Upper lobe of left lung (tissue), 4 donors: ENCODE measurements at regions not wholly inside any gene's neighbourhood (a gene's known extent, or its start where the extent isn't known, plus 50 kb on each side); places are given as distances from the start of the nearest gene placed in this dataset.

Source experiments
- CTCF ChIP-seq, 6 experiments: fragments of 450-650 bp in 4 of 6; fragments of 200-600 bp in 2 of 6; sonication (generic) in 2 of 6; IDR thresholded peaks; one replicate each; pipeline ENCODE4 v1.5.1; 2016 to 2019; ENCODE audit warnings: antibody characterized with exemption in 6 of 6
- EP300 ChIP-seq, 4 donors: sonication (generic); formaldehyde crosslinking; IDR thresholded peaks; one replicate each; pipeline ENCODE4 v1.5.1; 2017; ENCODE audit warnings: antibody characterized with exemption in 4 of 4, control low read depth in 2 of 4
- POLR2A ChIP-seq, 4 donors: fragments of 450-650 bp; IDR thresholded peaks; one replicate each; pipeline ENCODE4 v1.5.1; 2016 to 2017; ENCODE audit warnings: antibody characterized with exemption in 4 of 4, mild to moderate bottlenecking in 2 of 4
- POLR2AphosphoS5 ChIP-seq, 2 donors: sonication (generic); formaldehyde crosslinking; IDR thresholded peaks; one replicate each; pipeline ENCODE4 v1.5.1; 2017; ENCODE audit warnings: antibody characterized with exemption in 2 of 2

GRCh38 chr12:3366451-3367110, 124.4 kb upstream of the PRMT8 start:
- TF ChIP-seq POLR2A (IDR thresholded peaks at IDR 0.05): no peak
- no peak for TF ChIP-seq CTCF (IDR thresholded peaks at IDR 0.05)
- TF ChIP-seq POLR2AphosphoS5 (IDR thresholded peaks at IDR 0.05): no peak
- TF ChIP-seq EP300 (IDR thresholded peaks at IDR 0.05): no peak
